ENCODE measurements at regions not wholly inside any gene's neighbourhood (a gene's known extent, or its start where the extent isn't known, plus 50 kb on each side); places are given as distances from the start of the nearest gene placed in this dataset.
"Not testable (repeated sequence)": the region's sequence is repeated elsewhere in the genome, so short reads cannot be mapped to it uniquely, and the experiment has no call there.

GRCh38 chr6:85356743-85357142 lies 93.1 kb upstream of the NT5E start:
- not testable (repeated sequence) for DNase-seq (ENCODE audit: low spot score)

GRCh38 chr6:85355816-85356215 lies 94.1 kb upstream of the NT5E start:
- DNase-seq (ENCODE audit: low spot score) = no peak

- DNase-seq (ENCODE audit: low spot score) = peak; percentile 41
Observed at GRCh38 chr6:85354761-85355618, 94.9 kb upstream of the NT5E start.

DNA sequence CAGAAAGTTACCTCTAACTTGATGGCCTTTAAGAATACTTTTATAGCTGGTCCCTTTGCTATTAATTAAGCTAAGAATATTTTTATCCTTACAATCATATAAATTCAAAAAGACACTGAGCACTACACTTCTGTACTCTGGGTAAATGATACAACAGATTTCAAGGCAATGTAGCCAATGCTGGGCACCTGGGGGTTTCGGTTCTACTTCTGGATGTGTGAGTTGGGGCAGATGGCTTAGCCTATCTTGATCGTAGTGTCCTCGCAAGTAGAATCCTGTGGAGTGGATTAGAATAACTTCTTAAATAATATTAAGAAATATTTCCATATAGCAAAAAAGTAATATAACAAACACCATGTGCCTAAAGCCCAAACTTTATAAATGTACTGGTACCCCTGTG lies 96.9 kb upstream of the NT5E start:
- no peak for DNase-seq (ENCODE audit: low spot score)

DNA sequence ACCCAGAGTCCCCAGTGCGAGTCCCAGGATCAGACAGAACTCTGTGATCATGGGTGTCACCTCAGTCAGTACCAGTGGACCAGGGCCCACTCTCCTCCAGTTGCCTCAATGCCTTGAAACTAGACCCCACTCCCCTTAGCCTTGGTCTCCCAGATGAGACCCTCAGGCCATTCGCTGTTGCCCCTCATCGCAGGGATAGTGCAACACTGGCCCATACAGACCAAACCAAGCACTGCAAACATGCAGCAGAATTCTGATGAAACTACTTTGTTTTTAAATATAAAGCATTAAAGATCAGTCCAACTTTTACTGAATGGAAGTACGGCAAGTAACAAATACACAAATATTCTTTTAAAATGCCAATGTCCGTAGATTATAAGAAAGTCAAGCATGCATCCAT lies 101.2 kb upstream of the NT5E start:
- DNase-seq (ENCODE audit: low spot score) = no peak

GRCh38 chr6:85347812-85348211 lies 102.1 kb upstream of the NT5E start:
- no peak for DNase-seq (ENCODE audit: low spot score)

DNA sequence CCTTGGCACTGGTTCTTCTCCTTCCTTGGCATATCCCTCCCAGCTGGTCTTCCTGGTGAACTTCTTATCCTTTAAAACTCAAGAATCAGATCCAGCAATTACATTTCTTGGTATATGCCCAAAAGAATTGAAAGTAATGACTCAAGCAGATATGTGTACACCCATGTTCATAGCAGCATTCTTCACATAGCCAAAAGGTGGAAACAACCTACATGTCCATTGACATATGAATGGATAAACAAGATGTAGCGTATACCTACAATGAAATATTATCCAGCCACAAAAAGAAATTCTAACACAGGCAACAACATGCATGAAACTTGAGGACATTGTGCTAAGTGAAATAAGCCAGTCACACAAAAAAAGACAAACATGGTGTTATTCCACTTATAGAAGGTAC lies 103.7 kb upstream of the NT5E start:
- DNase-seq (ENCODE audit: low spot score) = no peak

DNA sequence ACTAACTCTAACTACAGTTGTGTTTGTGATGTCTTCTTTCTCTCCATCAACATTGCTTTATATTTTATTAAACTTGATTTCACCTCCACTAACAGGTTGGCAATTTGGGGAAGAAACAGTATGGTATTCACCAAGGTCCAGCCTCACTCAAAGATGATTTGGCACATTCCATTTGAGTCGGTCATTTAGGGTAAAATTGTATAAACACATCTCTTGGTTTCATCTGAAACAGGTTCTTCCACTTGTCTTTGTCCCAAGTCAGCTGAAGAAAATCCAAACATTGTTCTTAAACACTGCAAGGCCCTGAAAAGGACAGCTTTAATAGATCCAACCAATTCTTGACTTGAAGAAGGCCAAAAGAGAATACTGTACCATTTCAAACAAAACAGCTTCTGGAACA lies 104.9 kb upstream of the NT5E start:
- no peak for DNase-seq (ENCODE audit: low spot score)

DNA sequence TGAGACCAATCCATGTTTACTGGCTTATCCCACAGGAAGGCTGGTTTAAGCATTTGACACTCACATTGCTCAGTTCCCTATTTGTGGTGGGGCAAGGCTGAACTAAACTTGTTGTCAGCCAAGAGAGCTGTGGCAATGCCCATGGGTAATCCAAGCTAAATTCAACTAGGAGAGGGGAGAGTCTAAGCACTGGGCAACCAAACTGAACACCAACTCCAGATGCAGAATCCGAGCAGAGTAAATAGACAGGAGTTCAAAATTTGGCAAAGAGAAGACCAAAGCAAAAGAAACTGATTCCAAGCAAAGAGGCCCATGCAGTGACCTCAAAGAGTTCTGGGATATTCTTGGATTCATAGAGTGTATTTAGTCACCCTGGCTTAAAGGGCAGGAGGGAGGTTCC lies 106.5 kb upstream of the NT5E start:
- DNase-seq (ENCODE audit: low spot score) = no peak

DNA sequence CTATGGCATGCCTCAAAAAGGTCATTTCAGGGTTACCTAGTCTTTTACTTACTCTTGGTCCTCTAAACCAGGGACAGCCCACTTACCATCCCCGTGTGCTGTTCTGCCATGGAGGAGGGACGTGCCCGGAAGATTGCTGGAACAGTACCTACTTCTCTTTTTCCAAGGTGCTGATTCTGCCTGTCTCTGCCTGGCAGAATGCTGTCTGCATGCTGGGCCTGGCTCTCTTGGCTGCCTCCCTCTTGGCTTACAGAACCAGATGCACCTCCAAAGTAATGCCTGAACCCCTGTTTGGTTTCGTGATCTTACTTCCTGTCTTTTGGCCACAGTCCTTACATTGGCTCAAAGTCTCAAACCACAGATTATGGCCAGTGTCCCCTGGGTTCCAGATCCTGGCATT lies 120.7 kb upstream of the NT5E start:
- no peak for DNase-seq (ENCODE audit: low spot score)

DNA sequence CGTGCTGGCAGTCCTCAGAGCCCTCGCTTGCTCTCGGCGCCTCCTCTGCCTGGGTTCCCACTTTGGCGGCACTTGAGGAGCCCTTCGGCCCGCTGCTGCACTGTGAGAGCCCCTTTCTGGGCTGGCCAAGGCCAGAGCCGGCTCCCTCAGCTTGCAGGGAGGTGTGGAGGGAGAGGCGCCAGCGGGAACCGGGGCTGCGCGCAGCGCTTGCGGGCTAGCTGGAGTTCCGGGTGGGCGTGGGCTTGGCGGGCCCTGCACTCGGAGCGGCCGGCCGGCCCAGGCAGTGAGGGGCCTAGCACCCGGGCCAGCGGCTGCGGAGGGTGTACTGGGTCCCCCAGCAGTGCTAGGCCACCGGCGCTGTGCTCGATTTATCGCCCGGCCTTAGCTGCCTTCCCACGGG lies 124.1 kb upstream of the NT5E start:
- DNase-seq (ENCODE audit: low spot score) = not testable (repeated sequence)

DNA sequence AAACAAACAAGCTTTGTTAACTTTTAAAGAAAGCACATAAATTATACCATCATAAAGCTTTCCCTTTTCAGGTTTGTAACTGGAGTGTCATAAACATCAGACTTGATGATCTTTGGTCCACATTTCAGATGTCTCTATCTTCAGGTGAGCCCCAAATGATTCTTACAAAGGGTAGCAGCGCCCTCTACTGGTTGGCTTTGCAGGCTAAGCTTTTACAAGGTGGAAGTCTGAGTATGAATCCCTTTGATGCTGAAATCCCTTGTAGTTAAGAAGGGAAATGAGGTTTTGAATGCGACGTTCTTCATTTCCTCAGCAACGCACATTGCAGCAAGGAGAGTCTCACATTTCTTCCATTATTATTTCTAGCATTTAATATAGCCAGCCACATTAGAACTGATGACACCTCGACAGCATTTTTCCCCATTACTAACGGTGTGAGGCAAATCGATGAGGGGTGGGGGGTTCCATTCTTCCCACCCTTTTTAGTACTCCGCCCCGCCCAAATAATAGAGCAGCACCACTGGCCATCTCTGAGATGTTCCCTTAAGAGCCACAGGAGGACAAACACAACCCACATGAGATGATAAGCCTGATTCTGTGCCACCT lies 126.3 kb upstream of the NT5E start:
- DNase-seq (ENCODE audit: low spot score) = peak; percentile 14

- no peak for DNase-seq (ENCODE audit: low spot score)
Observed at GRCh38 chr6:85322446-85323105, 127.3 kb upstream of the NT5E start.

DNA sequence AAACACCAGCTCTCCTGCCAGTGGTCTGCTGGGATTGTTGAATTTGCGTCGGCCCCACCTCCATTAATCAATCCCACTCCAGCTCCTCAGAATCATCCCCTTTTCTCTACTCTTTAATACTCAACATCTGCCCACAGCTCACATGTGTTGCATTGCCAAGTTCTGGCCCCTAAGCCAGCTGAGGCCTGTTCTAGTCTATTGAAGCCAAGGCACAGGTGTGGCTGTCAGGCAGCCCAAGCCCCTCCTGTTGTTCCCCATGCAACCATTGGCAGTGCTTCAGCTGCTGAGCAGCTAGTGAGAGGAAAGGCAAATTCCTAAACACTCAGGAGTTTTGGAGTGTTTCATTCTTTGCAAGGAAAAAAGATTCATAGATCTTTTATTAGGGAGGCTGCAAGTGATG lies 128.0 kb upstream of the NT5E start:
- no peak for DNase-seq (ENCODE audit: low spot score)

DNA sequence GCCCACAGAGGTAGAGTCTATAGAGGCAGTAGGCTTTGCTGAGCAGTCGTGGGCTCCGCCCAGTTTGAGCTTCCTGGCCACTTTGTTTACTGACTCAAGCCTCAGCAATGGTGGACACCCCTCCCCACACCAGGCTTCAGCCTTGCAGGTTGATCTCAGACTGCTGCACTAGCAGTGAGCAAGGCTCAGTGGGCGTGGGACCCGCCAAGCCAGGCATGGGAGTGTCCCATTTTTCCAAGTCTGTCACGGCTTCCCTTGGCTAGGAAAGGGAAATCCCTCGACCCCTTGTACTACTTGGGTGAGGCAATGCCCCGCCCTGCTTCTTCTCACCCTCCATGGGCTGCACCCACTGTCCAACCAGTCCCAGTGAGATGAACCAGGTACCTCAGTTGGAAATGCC lies 135.3 kb upstream of the NT5E start:
- DNase-seq (ENCODE audit: low spot score) = no peak

- DNase-seq (ENCODE audit: low spot score) = no peak
Observed at GRCh38 chr6:85300581-85300980, 149.3 kb upstream of the NT5E start.

DNA sequence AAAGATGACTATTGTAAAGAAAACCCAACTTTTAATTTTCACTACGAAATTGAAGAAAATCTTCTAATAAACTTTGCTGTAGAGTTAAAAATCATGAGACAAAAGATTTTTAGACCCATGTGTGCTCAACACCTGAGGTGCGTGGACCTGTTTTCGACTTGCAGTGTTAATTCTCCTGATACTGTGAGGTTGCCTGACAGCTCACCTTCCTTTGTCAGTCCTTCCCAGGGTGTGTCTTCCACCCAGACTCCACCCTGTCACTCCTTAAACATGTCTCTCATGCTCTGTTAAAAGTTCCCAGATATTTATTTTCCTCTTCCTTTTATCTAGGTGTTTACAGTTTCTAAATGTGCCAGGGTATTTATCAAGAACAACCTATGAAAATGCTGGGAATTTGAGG lies 151.3 kb upstream of the NT5E start:
- no peak for DNase-seq (ENCODE audit: low spot score)

GRCh38 chr6:85291326-85291725 lies 158.6 kb upstream of the NT5E start:
- DNase-seq (ENCODE audit: low spot score) = no peak

DNA sequence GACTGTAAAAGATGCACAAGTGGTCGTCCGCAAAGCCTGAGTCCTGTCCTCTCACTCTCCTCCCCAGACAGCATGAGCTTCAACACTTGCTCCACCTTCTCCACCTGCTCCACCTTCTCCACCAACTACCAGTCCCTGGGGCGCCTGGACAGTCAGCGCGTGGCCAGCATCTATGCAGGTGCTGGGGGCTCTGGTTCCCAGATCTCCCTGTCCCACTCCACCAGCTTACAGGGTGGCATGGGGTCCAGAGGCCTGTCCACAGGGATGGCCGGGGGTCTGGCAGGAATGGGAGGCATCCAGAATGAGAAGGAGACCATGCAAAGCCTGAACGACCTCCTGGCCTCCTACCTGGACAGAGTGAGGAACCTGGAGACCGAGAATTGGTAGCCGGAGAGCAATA lies 162.2 kb upstream of the NT5E start:
- DNase-seq (ENCODE audit: low spot score) = no peak

DNA sequence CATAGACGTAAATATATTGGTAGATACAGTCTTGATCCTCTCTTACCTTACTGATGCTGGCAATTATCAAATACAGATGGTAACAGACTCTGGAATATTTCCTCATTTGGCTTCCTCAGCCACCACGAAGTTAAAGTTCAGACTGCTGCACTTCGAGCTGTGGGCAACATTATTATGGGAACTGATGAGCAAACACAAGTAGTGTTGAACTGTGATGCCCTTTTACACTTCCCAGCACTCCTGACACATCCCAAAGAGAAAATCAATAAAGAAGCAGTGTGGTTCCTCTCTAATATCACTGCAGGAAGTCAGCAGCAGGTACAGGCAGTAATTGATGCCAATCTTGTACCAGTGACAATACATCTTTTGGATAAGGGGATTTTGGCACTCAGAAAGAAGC lies 162.7 kb upstream of the NT5E start:
- no peak for DNase-seq (ENCODE audit: low spot score)

- DNase-seq (ENCODE audit: low spot score) = not testable (repeated sequence)
Observed at GRCh38 chr6:85286507-85286906, 163.4 kb upstream of the NT5E start.

DNA sequence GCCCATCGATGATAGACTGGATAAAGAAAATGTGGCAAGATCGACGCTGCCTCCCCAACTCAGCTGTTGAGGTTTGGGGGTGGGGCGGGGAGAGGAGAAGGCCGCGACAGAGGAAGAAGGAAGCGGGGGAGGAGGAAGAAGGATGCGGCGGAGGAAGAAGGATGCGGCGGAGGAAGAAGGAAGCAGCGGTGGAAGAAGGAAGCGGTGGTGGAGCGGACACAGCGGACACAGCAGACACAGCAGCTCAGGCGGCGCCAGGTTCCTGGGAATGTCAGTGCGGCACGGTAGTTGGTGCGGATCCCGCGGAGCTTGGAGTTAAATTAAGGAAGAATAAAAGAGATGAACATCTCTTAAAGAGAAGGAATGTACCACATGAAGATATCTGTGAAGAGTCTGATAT lies 163.9 kb upstream of the NT5E start:
- no peak for DNase-seq (ENCODE audit: low spot score)

- no peak for DNase-seq (ENCODE audit: low spot score)
Observed at GRCh38 chr6:85285114-85285513, 164.8 kb upstream of the NT5E start.

Measured in germinal center (tissue), 1 donor.